T-helper 17 cell (primary cell): ENCODE measurements at regions not wholly inside any gene's neighbourhood (a gene's known extent, or its start where the extent isn't known, plus 50 kb on each side); places are given as distances from the start of the nearest gene placed in this dataset.

Experiments
- ATAC-seq: fragments of 150-1000 bp; cut with Tn5 transposase; 2 replicates; pipeline ENCODE4 v1.10.0; 2021; ENCODE audit warnings: mild to moderate bottlenecking, moderate library complexity
- DNase-seq, 3 donors: peaks; one replicate each; pipeline versions ENCODE4 v3.0.0 to v3.0.0-alpha.2; 2020 to 2021
- H3K9me3 ChIP-seq: one replicate; pipeline ENCODE4 v1.7.0; 2013; ENCODE audit warnings: low read length, mild to moderate bottlenecking; ENCODE audit not compliant: control insufficient read depth, poor library complexity, severe bottlenecking
- H3K27ac Mint-ChIP-seq: one replicate; pipeline ENCODE4 v1.8.0; 2022; ENCODE audit warnings: mild to moderate bottlenecking, moderate library complexity, mixed read lengths
- H3K27me3 Mint-ChIP-seq: one replicate; pipeline ENCODE4 v1.8.0; 2022; ENCODE audit warnings: mixed read lengths
- H3K36me3 Mint-ChIP-seq: one replicate; pipeline ENCODE4 v1.8.0; 2022; ENCODE audit warnings: low read depth, mixed read lengths
- H3K4me1 Mint-ChIP-seq: one replicate; pipeline ENCODE4 v1.8.0; 2022; ENCODE audit warnings: mild to moderate bottlenecking, mixed read lengths
- H3K4me3 Mint-ChIP-seq: one replicate; pipeline ENCODE4 v1.8.0; 2022; ENCODE audit warnings: mild to moderate bottlenecking, moderate library complexity, mixed read lengths

- no peaks in the 10 kb centered on the region for H3K36me3 Mint-ChIP-seq
- H3K27ac Mint-ChIP-seq, result no peak overlapping the region
- H3K9me3 ChIP-seq, result no peaks in the 10 kb centered on the region
- DNase-seq (no peak), ATAC-seq (no peak)
- no peaks in the 10 kb centered on the region for H3K4me1 Mint-ChIP-seq
- H3K4me3 Mint-ChIP-seq, result no peak overlapping the region
- H3K27me3 Mint-ChIP-seq, result peaks cover 19% of the 10 kb centered on the region
These were observed 96.3 kb upstream of the RNF152 start for GRCh38 chr18:61989138-61989537.

GRCh38 chr18:61988100-61988499, 95.3 kb upstream of the RNF152 start:
- H3K9me3 ChIP-seq, result no peaks in the 10 kb centered on the region
- DNase-seq, result no peak
- H3K4me1 Mint-ChIP-seq, result no peaks in the 10 kb centered on the region

GRCh38 chr18:61985681-61986080, 92.9 kb upstream of the RNF152 start:
- Mint-ChIP-seq H3K36me3 (no peaks in the 10 kb centered on the region), H3K27ac (no peak overlapping the region), H3K27me3 (peaks cover 14% of the 10 kb centered on the region), H3K4me3 (no peak overlapping the region), H3K4me1 (peaks cover 2% of the 10 kb centered on the region)
- ATAC-seq (no peak), DNase-seq (no peak)
- H3K9me3 ChIP-seq, result no peaks in the 10 kb centered on the region

More at GRCh38 chr18:61988100-61988499, 95.3 kb upstream of the RNF152 start:
- Mint-ChIP-seq H3K4me3 (no peak overlapping the region), H3K27me3 (peaks cover 25% of the 10 kb centered on the region), H3K36me3 (no peaks in the 10 kb centered on the region), H3K27ac (no peak overlapping the region)
- no peak for ATAC-seq

DNA sequence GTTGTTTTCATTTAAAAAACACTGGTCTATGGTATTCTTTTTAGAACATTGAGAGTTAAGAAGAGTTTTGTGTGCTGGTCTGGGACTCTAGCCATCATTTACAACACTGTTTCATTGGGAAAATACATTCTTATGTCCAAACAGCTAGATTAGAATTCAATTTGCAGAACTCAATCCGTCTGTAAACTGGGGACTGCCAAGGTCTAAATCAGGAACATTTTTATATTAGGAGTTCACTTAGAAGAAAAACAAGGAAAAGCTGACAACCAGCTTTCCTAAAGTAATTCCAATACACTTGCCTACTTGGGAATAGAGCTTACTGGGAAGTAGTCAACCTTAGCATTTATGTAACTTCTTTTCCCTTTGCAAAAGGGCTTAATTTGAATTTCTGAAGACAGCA, 91.5 kb upstream of the RNF152 start:
- no peak for DNase-seq
- no peak overlapping the region for H3K4me3 Mint-ChIP-seq
- peaks cover 14% of the 10 kb centered on the region for H3K27me3 Mint-ChIP-seq
- H3K36me3 Mint-ChIP-seq, result no peaks in the 10 kb centered on the region
- peaks cover 8% of the 10 kb centered on the region for H3K4me1 Mint-ChIP-seq
- no peak for ATAC-seq
- H3K9me3 ChIP-seq, result no peaks in the 10 kb centered on the region
- H3K27ac Mint-ChIP-seq, result no peak overlapping the region

DNA sequence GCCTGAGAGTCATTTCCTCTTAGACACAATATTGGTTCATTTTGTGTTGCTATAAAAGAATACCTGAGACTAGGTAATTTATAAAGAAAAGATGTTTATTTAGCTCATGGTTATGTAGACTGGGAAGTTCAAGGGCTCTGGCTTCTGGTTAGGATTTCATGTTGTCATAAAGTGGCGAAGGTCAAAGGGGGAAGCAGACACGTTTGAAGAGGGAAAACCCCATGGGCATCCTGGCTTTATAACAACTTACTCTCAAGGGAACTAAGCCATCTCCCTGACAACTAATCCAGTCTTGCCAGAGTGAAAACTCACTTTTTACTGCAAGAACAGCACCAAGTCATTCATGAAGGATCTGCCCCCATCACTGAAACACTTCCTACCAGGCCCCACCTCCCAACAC, 89.7 kb upstream of the RNF152 start:
- H3K4me3 Mint-ChIP-seq, result no peak overlapping the region
- DNase-seq (no peak), ATAC-seq (no peak)
- H3K27me3 Mint-ChIP-seq, result peaks cover 14% of the 10 kb centered on the region
- no peak overlapping the region for H3K27ac Mint-ChIP-seq
- peaks cover 8% of the 10 kb centered on the region for H3K4me1 Mint-ChIP-seq
- no peaks in the 10 kb centered on the region for H3K36me3 Mint-ChIP-seq
- no peaks in the 10 kb centered on the region for H3K9me3 ChIP-seq

GRCh38 chr18:61980355-61980754, 87.5 kb upstream of the RNF152 start:
- Mint-ChIP-seq H3K27me3 (peaks cover 7% of the 10 kb centered on the region), H3K36me3 (no peaks in the 10 kb centered on the region), H3K4me1 (peaks cover 18% of the 10 kb centered on the region), H3K4me3 (no peak overlapping the region), H3K27ac (peak overlapping the region; percentile 29)
- no peaks in the 10 kb centered on the region for H3K9me3 ChIP-seq
- ATAC-seq (peak; percentile 39), DNase-seq (no peak)

DNA sequence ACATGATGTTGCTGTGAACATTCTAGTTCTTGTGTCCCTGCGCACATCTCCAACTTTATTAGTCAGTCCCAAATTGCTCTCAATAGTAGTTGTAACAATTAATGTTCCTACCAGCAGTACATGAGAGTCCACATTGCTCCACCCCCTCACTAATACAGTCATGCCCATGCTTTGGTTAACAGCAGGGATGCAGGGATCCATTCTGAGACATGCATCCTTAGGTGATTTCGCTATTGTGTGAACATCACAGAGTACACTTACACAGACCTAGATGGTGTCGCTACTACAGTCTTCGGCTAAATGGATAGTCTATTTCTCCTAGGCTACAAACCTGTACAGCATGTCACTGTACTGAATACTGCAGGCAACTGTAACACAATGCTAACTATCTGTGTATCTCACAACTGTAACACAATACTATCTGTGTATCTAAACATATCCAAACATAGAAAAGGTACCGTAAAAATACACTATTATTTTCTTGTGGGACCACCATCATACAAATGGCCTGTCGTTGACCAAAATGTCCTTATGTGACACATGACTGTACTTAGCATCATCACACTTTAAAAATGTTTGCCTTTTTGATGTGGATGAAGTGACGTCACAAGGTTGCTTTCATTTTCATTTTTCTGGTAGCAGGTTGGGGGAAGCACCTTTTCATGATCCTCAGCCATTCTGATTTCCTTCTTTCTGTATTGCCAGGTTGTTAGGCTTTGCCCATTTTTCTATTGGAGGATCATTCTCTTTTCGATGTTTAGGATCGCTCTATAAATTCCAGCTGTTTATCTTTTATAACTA, 82.9 kb upstream of the RNF152 start:
- Mint-ChIP-seq H3K4me3 (no peak overlapping the region), H3K36me3 (no peaks in the 10 kb centered on the region), H3K27ac (peak overlapping the region; percentile 88), H3K27me3 (no peaks in the 10 kb centered on the region), H3K4me1 (peaks cover 16% of the 10 kb centered on the region)
- no peak for DNase-seq
- ATAC-seq, result peak; percentile 91
- H3K9me3 ChIP-seq, result no peaks in the 10 kb centered on the region

DNA sequence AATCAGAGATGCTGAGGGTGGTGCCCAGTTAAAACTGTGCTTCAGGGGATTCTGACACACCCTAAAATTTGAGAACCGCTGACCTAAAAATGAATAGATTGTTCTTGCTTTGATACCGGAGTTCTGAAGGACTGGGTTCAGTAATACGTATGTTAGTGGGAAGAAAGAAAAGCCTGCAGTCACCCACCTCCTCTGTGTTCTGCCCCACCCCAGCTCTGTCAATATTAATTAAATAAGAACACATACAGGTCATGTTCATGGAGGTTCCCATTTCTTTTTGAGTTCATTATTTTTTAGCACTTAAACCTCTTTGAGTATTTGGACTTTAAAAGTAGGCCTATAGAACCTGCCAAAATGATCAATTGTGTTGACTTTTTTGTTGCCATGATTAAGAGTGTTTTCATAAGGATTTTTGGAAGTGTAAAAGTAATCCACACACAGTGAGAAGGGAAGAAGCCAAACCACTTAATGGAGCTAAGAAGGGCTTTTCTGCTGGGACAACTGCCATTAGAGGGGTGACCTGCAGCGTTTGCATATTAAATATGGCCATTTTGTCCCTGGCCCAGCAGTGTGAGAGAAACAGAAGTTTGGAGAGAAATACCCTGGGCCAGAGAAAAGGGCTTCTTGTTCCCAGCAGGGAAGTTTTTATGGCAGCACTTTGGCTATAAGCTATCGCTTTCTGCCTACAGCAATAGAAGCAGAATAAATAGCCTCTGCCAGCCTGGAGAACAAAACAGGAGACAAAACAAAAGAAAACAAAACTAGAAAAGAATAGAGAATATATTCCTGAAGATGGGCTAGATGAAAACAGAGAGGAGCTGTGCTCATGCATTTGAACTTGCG, 80.7 kb upstream of the RNF152 start:
- no peak for DNase-seq
- ATAC-seq, result no peak
- peak overlapping the region; percentile 0 for H3K27ac Mint-ChIP-seq
- H3K36me3 Mint-ChIP-seq, result no peaks in the 10 kb centered on the region
- peaks cover 9% of the 10 kb centered on the region for H3K4me1 Mint-ChIP-seq
- no peaks in the 10 kb centered on the region for H3K9me3 ChIP-seq
- H3K4me3 Mint-ChIP-seq, result no peak overlapping the region
- H3K27me3 Mint-ChIP-seq, result no peaks in the 10 kb centered on the region

GRCh38 chr18:61972389-61973264, 79.8 kb upstream of the RNF152 start:
- H3K36me3 Mint-ChIP-seq, result no peaks in the 10 kb centered on the region
- H3K4me3 Mint-ChIP-seq, result no peak overlapping the region
- no peaks in the 10 kb centered on the region for H3K27me3 Mint-ChIP-seq
- no peak for ATAC-seq
- H3K9me3 ChIP-seq, result no peaks in the 10 kb centered on the region
- H3K27ac Mint-ChIP-seq, result peak overlapping the region; percentile 0
- peaks cover 9% of the 10 kb centered on the region for H3K4me1 Mint-ChIP-seq
- DNase-seq, result no peak

GRCh38 chr18:61967252-61967891, 74.6 kb upstream of the RNF152 start:
- DNase-seq (no peak), ATAC-seq (no peak)
- no peaks in the 10 kb centered on the region for H3K9me3 ChIP-seq
- Mint-ChIP-seq H3K4me1 (no peaks in the 10 kb centered on the region), H3K27ac (no peak overlapping the region), H3K4me3 (no peak overlapping the region), H3K27me3 (no peaks in the 10 kb centered on the region), H3K36me3 (no peaks in the 10 kb centered on the region)

DNA sequence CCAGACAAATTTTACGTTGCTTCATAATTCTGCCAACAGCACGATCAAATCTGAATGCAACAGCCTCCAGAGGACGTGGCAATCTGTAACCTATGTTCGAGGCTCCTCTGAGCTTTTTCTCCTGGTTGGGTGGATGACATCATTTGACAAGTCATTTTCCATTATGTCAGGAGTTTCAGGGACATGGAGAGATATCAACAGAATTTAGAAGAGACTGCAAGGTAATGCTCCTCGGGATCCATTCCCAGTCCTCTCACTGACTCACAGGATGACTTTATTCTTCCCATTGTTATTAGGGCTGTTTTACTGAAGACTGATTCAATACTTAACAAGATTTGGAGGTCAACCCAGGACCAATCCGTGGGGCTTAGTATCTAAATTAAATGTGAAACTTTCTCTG, 72.5 kb upstream of the RNF152 start:
- Mint-ChIP-seq H3K27ac (no peak overlapping the region), H3K4me3 (no peak overlapping the region), H3K4me1 (no peaks in the 10 kb centered on the region), H3K27me3 (no peaks in the 10 kb centered on the region), H3K36me3 (no peaks in the 10 kb centered on the region)
- ATAC-seq (no peak), DNase-seq (no peak)
- H3K9me3 ChIP-seq, result no peaks in the 10 kb centered on the region

- Mint-ChIP-seq H3K4me1 (no peaks in the 10 kb centered on the region), H3K27me3 (no peaks in the 10 kb centered on the region), H3K27ac (no peak overlapping the region), H3K4me3 (no peak overlapping the region), H3K36me3 (no peaks in the 10 kb centered on the region)
- ATAC-seq (no peak), DNase-seq (no peak)
- no peaks in the 10 kb centered on the region for H3K9me3 ChIP-seq
These were observed 71.8 kb upstream of the RNF152 start for GRCh38 chr18:61964616-61965015.
